CD14-positive monocyte (primary cell): ENCODE measurements at regions not wholly inside any gene's neighbourhood (a gene's known extent, or its start where the extent isn't known, plus 50 kb on each side); places are given as distances from the start of the nearest gene placed in this dataset.

Experiments
- DNase-seq, 3 donors: peaks; one replicate each; pipeline ENCODE4 v3.0.0-alpha.2; 2011 to 2022
- H2AFZ ChIP-seq: 2 replicates; pipeline ENCODE4 v1.6.0; 2012; ENCODE audit warnings: mild to moderate bottlenecking, low read depth, low read length, inconsistent platforms; ENCODE audit not compliant: insufficient read depth, poor library complexity, severe bottlenecking
- H3K27ac ChIP-seq, 2 donors: 1 replicate in 1 of 2; 2 replicates in 1 of 2; pipeline ENCODE4 v1.5.1; 2012 to 2013; ENCODE audit warnings: low read length in 2 of 2, control low read depth in 1 of 2, inconsistent platforms in 1 of 2, low read depth in 1 of 2, mild to moderate bottlenecking in 1 of 2
- H3K27me3 ChIP-seq, 2 donors: one replicate each; pipeline versions ENCODE4 v1.6.0 to v1.6.1; 2011 to 2013; ENCODE audit warnings: low read length in 2 of 2; ENCODE audit not compliant: control insufficient read depth in 2 of 2, insufficient read depth in 2 of 2
- H3K36me3 ChIP-seq, 2 donors: replicated peaks in 1 of 2; 1 replicate in 1 of 2; 2 replicates in 1 of 2; pipeline versions ENCODE4 v1.5.1 to v1.6.1; 2012 to 2013; ENCODE audit warnings: low read length in 2 of 2, control low read depth in 1 of 2, inconsistent platforms in 1 of 2, mild to moderate bottlenecking in 1 of 2; ENCODE audit not compliant: insufficient read depth in 2 of 2, control insufficient read depth in 1 of 2
- H3K4me1 ChIP-seq, 2 donors: 1 replicate in 1 of 2; 2 replicates in 1 of 2; pipeline versions ENCODE4 v1.5.1 to v1.6.1; 2012 to 2013; ENCODE audit warnings: low read length in 2 of 2, control low read depth in 1 of 2, inconsistent platforms in 1 of 2, mild to moderate bottlenecking in 1 of 2, moderate library complexity in 1 of 2; ENCODE audit not compliant: insufficient read depth in 2 of 2, control insufficient read depth in 1 of 2
- H3K4me2 ChIP-seq: replicated peaks from 2 replicates; pipeline ENCODE3; 2012; ENCODE audit warnings: low read length, moderate library complexity, mild to moderate bottlenecking; ENCODE audit not compliant: poor library complexity, severe bottlenecking; ENCODE audit errors: extremely low read depth
- H3K4me3 ChIP-seq, 3 experiments: fragments of 200-600 bp in 1 of 3; sonication (generic) in 1 of 3; replicated peaks in 1 of 3; 1 replicate in 2 of 3; 2 replicates in 1 of 3; pipeline ENCODE4 v1.5.1; 2011 to 2013; ENCODE audit warnings: low read length in 3 of 3, mild to moderate bottlenecking in 3 of 3, control low read depth in 2 of 3, low read depth in 2 of 3, inconsistent platforms in 1 of 3, moderate library complexity in 1 of 3
- H3K79me2 ChIP-seq: 2 replicates; pipeline ENCODE4 v1.6.0; 2012; ENCODE audit warnings: mild to moderate bottlenecking, control low read depth, inconsistent platforms, low read length, moderate library complexity; ENCODE audit not compliant: insufficient read depth
- H3K9ac ChIP-seq: 2 replicates; pipeline ENCODE4 v1.6.0; 2017; ENCODE audit warnings: low read length, mild to moderate bottlenecking; ENCODE audit not compliant: insufficient read depth, poor library complexity, severe bottlenecking
- H3K9me3 ChIP-seq, 2 donors: replicated peaks in 1 of 2; 1 replicate in 1 of 2; 2 replicates in 1 of 2; pipeline versions ENCODE4 v1.5.1 to v1.6.1; 2012 to 2013; ENCODE audit warnings: low read length in 2 of 2, control low read depth in 1 of 2; ENCODE audit not compliant: control insufficient read depth in 1 of 2, insufficient read depth in 1 of 2
- H4K20me1 ChIP-seq: 2 replicates; pipeline ENCODE4 v1.6.0; 2012; ENCODE audit warnings: mild to moderate bottlenecking, low read length, control low read depth, moderate library complexity; ENCODE audit not compliant: insufficient read depth
- H3K27ac Mint-ChIP-seq, 7 donors: one replicate each; pipeline ENCODE4 v1.8.0; 2020; ENCODE audit warnings: mild to moderate bottlenecking in 7 of 7, mixed read lengths in 7 of 7, moderate library complexity in 6 of 7, inconsistent platforms in 2 of 7
- H3K27me3 Mint-ChIP-seq, 3 donors: one replicate each; pipeline ENCODE4 v1.8.0; 2021 to 2022; ENCODE audit warnings: low read depth in 3 of 3, mild to moderate bottlenecking in 3 of 3, mixed read lengths in 3 of 3, moderate library complexity in 3 of 3, inconsistent platforms in 1 of 3
- H3K36me3 Mint-ChIP-seq, 2 donors: one replicate each; pipeline ENCODE4 v1.8.0; 2020; ENCODE audit warnings: mixed read lengths in 2 of 2, inconsistent platforms in 1 of 2, mild to moderate bottlenecking in 1 of 2
- H3K4me1 Mint-ChIP-seq: one replicate; pipeline ENCODE4 v1.8.0; 2020; ENCODE audit warnings: mild to moderate bottlenecking, mixed read lengths
- H3K4me3 Mint-ChIP-seq, 2 donors: one replicate each; pipeline ENCODE4 v1.8.0; 2020; ENCODE audit warnings: mild to moderate bottlenecking in 2 of 2, mixed read lengths in 2 of 2, moderate library complexity in 1 of 2
- H3K9me3 Mint-ChIP-seq, 7 donors: one replicate each; pipeline ENCODE4 v1.8.0; 2020 to 2022; ENCODE audit warnings: mixed read lengths in 7 of 7, mild to moderate bottlenecking in 6 of 7, moderate library complexity in 6 of 7, inconsistent platforms in 2 of 7
- CTCF ChIP-seq: fragments of 200-600 bp; IDR thresholded peaks from one replicate; pipeline ENCODE4 v1.8.0; 2022; ENCODE audit warnings: antibody characterized with exemption, mild to moderate bottlenecking
- WGBS: methylation state at CpG from one replicate; pipeline ENCODE4 v1.1.5; 2013; ENCODE audit warnings: missing lambda C conversion rate; ENCODE audit not compliant: insufficient coverage; 5-methylcytosine and 5-hydroxymethylcytosine counted together
- intact Hi-C, 2 donors: fragments of 100-400 bp; cut with micrococcal nuclease; formaldehyde crosslinking; loops; one replicate each; pipeline versions ENCODE4 v1.15.0 to v1.15.1; 2023

- intact Hi-C loops, result no loop called here
- no peak overlapping the region for H3K27ac ChIP-seq
- no peak overlapping the region for H3K4me3 ChIP-seq
- H3K9me3 ChIP-seq, result no peaks in the 10 kb centered on the region
- H3K4me2 ChIP-seq, result no peak overlapping the region
- no peaks in the 10 kb centered on the region for H3K79me2 ChIP-seq
- no peaks in the 10 kb centered on the region for H3K4me1 Mint-ChIP-seq
- no peak overlapping the region for H3K4me3 Mint-ChIP-seq
- H3K4me1 ChIP-seq, result no peaks in the 10 kb centered on the region
- no peaks in the 10 kb centered on the region for H3K27me3 ChIP-seq
- H3K36me3 Mint-ChIP-seq, result no peaks in the 10 kb centered on the region
- H3K27ac Mint-ChIP-seq, result no peak overlapping the region
- no peaks in the 10 kb centered on the region for H3K36me3 ChIP-seq
- DNase-seq, result no peak
- no peaks in the 10 kb centered on the region for H4K20me1 ChIP-seq
- 67% methylated on average over 1 of the region's 5 CpGs for WGBS
- no peak for TF ChIP-seq CTCF
- H3K27me3 Mint-ChIP-seq, result peaks cover 0 to 3% (median 0%) of the 10 kb centered on the region in 3 donors
- no peak overlapping the region for H2AFZ ChIP-seq
- peaks cover 0 to 7% (median 0%) of the 10 kb centered on the region in 7 donors for H3K9me3 Mint-ChIP-seq
- no peak overlapping the region for H3K9ac ChIP-seq
Measured at GRCh38 chr2:128981353-128981752, 662.7 kb upstream of the HS6ST1 start.

- no peaks in the 10 kb centered on the region for H3K36me3 Mint-ChIP-seq
- H3K27ac ChIP-seq, result no peak overlapping the region
Measured at GRCh38 chr2:128982001-128982400, 663.3 kb upstream of the HS6ST1 start.

More at GRCh38 chr2:128982001-128982400, 663.3 kb upstream of the HS6ST1 start:
- H3K4me1 ChIP-seq, result no peaks in the 10 kb centered on the region
- intact Hi-C loops, result no loop called here
- no peak overlapping the region for H3K4me2 ChIP-seq
- peaks cover 0 to 7% (median 0%) of the 10 kb centered on the region in 7 donors for H3K9me3 Mint-ChIP-seq
- DNase-seq, result no peak
- no peaks in the 10 kb centered on the region for H3K9me3 ChIP-seq
- H3K36me3 ChIP-seq, result no peaks in the 10 kb centered on the region
- H3K27me3 Mint-ChIP-seq, result peaks cover 0 to 3% (median 0%) of the 10 kb centered on the region in 3 donors
- H3K4me3 Mint-ChIP-seq, result no peak overlapping the region
- TF ChIP-seq CTCF, result no peak
- 88% methylated on average over 3 of the region's 5 CpGs for WGBS
- H3K4me3 ChIP-seq, result no peak overlapping the region
- H3K79me2 ChIP-seq, result no peaks in the 10 kb centered on the region
- H3K4me1 Mint-ChIP-seq, result no peaks in the 10 kb centered on the region
- H4K20me1 ChIP-seq, result no peaks in the 10 kb centered on the region
- H3K9ac ChIP-seq, result no peak overlapping the region
- no peak overlapping the region for H3K27ac Mint-ChIP-seq
- H3K27me3 ChIP-seq, result no peaks in the 10 kb centered on the region
- no peak overlapping the region for H2AFZ ChIP-seq
